Skin epidermis (tissue), 12 donors: ENCODE measurements at regions not wholly inside any gene's neighbourhood (a gene's known extent, or its start where the extent isn't known, plus 50 kb on each side); places are given as distances from the start of the nearest gene placed in this dataset.
"Not testable (repeated sequence)": the region's sequence is repeated elsewhere in the genome, so short reads cannot be mapped to it uniquely, and the experiment has no call there.

ENCODE experiments used
- H3K27ac ChIP-seq, 21 experiments: fragments of 200-600 bp; sonication (generic) in 11 of 21; one replicate each; pipeline ENCODE4 v1.5.0; 2020; ENCODE audit warnings: mild to moderate bottlenecking in 3 of 21, inconsistent platforms in 2 of 21, moderate library complexity in 2 of 21
- H3K4me3 ChIP-seq, 7 experiments: fragments of 200-600 bp; sonication (generic) in 2 of 7; one replicate each; pipeline ENCODE4 v1.5.0; 2020; ENCODE audit warnings: inconsistent platforms in 2 of 7, mild to moderate bottlenecking in 2 of 7, moderate library complexity in 1 of 7

DNA sequence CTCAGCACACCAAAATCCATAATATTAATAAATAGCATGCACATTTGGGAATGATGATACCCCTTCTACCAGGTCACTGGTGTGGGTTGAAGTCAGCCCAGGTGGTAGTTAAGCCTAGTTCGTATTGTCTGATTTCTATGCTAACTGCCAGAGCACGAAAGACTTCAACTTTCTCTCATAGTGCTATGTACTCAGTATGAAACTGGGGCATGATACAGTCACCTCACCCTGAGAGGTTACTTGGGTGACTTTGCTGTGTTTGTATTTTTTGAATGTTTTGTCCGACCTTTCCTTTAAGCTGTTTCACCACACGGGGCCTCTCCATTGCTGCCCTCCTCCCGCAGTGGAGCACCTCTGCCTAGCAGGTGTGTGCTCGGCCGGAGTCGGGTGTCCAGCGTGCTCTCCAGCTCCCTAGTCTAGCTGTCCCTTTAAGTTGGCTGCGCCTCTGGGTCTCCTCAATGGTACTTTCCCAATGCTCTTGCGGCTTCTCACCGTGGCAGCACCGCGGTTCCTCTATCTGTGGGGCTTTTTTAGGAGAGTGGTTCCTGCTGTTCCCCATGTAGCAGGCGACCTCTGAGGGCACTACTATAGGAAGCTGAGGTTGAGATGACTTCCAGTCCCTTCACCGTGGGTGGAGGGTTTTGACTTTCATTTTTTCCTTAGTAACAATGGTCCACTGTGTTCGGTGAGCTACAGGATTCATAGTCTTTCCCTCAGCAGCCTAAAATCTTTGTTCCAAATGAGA is 524.0 kb upstream of the PFKP start:
- no peak overlapping the region for H3K4me3 ChIP-seq

DNA sequence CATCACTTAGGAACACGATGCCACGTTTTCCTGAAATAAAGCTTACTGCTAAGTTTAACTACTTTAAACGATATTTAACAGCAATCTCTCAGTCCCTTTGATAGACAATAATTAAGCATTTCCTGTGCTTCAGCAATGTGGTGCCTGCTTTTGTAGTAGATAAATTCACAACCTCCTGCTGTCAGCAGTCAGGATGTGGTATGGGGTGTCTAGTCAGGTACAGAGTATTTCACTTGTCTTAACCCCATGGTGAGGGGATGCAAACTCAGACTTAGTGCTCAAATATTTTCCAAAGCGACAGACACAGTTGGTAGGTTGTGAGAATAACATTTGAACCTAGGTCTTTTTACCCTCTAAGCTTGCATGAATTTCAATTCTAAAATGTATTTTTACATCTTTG is 526.2 kb upstream of the PFKP start:
- H3K27ac ChIP-seq: no peak overlapping the region
- no peak overlapping the region for H3K4me3 ChIP-seq

More for the DNA sequence above, 524.0 kb upstream of the PFKP start:
- no peak overlapping the region for H3K27ac ChIP-seq

DNA sequence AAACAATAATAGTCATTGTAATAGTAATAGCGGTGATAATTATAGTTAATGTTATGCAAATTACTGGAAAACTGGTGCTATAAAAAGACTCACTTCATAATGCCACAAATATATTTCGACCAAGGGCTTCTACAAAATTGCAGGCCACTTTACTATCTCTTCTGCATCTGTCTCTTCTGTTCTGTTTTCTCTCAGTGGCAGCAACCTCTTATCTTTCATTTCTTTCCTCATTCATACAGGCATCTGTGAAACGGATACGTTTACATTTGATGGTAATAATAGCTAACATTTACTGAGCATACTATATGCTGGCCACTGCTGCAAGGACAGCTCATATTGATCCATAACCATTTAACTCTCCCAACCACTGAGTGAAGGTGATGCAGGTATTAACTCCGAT is 537.4 kb upstream of the PFKP start:
- H3K27ac ChIP-seq: no peak overlapping the region
- H3K4me3 ChIP-seq: no peak overlapping the region

DNA sequence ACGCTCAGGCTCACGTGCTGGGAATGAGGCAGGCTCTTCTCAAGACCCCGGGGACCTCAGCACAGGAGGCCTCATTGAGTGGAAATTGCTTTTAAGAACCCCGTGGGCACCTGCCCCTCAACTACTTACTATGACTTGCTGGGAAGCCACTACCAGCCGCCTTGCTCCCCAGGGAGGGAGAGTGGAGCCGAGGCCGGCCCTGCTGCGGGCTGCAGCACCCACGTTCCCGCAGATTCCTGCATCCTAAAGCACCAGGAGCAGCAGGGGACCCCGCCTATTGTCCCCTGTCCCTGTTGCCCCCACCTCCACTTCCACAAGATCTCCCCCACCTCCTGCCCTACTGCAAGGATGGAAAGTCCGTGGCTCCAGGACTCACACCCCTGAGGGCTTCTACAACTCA is 541.6 kb upstream of the PFKP start:
- H3K4me3 ChIP-seq: no peak overlapping the region
- H3K27ac ChIP-seq: no peak overlapping the region

DNA sequence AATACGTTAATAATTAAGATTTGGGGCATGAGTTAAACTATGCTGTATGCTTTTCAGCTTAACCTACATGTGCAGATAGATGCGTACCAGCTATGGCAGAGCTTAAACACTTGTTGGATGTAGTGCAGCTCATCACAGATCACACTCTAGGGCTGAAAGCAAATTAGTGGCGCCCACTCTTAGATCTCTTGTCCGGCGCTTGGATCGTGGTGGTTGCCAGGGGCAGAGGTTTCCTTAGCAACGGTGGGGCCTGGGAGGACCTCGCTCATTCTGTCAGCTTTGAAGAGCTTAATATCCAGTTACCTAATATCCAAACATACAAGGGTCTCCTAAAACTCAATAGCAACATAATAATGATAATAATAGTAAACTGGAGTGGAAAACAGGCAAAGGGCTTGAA is 548.2 kb upstream of the PFKP start:
- H3K27ac ChIP-seq: no peak overlapping the region
- no peak overlapping the region for H3K4me3 ChIP-seq

DNA sequence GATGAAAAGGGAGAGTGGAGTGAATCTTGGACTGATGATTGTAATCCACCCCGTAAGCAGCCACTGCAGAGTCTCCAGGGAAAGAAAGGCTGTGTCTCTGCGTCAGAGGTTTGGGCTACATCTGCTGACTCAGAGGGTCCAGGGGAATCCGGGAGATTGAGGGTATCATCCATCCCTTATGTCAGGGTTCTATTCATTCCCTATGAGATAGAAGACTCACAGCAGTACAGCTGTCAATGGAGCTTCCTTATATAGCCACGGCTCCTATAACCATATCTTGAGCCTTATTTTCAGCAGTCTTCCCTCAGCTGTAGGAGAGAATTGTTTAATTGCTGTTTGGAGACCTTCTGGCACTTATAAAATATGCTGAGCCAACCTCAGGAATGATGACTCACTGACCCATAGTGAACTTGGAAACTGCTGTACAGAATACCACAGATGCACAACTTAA is 558.2 kb upstream of the PFKP start:
- H3K4me3 ChIP-seq: no peak overlapping the region
- H3K27ac ChIP-seq: no peak overlapping the region

DNA sequence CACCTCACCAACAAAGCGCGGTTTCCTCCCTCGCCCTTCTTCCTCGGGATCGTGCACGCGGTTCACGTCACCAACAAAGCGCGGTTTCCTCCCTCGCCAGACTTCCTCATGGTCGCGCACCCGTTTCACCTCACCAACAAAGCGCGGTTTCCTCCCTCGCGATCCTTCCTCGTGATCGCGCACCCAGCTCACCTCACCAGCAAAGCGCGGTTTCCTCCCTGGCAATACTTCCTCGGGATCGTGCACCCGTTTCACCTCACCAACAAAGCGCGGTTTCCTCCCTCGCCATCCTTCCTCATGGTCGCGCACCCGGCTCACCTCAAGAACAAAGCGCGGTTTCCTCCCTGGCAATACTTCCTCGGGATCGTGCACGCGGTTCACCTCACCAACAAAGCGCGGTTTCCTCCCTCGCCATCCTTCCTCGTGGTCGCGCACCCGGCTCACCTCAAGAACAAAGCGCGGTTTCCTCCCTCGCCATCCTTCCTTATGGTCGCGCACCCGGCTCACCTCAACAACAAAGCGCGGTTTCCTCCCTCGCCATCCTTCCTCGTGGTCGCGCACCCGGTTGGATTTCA is 565.9 kb upstream of the PFKP start:
- H3K27ac ChIP-seq, H3K4me3 ChIP-seq: not testable (repeated sequence)

DNA sequence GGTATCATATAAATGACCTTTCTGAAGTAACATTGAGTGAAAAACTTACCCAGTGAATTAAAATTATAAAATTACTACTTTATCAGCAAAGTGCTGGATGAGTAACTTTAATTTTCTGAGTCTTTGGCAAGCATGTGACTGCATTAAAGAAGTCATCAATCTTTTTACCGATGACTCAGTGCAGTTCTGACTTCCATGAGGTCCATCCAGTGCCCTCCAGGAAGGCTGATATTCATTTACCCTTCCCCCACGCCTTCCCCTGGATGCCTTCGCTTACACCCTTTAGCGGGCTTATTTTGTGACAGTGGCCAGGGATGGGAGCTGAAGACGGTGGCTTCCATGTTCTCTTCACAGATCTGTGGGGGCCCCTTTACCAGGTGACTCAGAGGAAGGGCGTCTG is 572.9 kb upstream of the PFKP start:
- Histone ChIP-seq H3K4me3 (no peak overlapping the region), H3K27ac (no peak overlapping the region)

DNA sequence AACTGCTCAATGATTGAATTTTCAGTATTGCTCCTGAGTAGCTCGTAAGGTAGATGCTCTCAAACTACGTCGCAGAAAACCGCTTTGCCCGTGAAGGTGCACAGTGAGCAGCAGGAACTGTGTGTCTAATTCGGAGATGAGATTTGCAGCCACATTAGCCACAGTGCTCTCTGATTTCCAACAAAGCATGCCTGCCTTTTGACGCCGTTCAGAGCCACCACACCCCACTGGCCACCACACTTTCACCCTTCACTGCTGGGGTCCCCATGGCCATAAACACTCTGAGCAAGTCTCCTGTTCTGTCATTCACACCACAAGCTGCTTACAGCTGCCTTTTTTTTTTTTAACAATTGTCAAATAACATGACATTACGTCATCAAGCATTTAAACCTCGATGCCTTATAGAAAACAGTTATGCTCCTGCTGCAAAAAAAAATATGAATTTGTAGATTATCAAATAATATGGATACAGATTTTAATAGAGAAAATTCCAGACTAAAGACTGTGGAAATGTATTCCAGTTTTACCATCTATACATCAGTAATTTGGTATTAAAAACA is 578.8 kb upstream of the PFKP start:
- Histone ChIP-seq H3K4me3 (no peak overlapping the region), H3K27ac (no peak overlapping the region)

DNA sequence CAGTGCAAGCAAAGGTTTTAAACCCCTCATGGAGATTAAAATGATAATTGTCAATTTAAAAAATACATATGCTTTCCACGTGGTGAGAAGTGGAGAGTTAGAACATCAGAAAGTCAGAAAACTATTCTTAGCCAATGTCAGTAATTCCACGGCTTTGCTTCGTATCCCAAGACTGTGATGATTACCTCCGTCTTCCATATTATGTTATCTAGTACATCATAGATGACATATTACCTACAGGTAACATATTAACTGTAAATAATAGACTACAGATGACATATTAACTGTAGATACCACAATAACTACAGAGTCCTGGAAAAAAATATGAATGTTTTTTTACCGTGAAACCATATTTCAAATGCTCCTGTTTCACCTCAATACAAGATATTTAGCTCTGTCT is 579.4 kb upstream of the PFKP start:
- Histone ChIP-seq H3K27ac (no peak overlapping the region), H3K4me3 (no peak overlapping the region)

DNA sequence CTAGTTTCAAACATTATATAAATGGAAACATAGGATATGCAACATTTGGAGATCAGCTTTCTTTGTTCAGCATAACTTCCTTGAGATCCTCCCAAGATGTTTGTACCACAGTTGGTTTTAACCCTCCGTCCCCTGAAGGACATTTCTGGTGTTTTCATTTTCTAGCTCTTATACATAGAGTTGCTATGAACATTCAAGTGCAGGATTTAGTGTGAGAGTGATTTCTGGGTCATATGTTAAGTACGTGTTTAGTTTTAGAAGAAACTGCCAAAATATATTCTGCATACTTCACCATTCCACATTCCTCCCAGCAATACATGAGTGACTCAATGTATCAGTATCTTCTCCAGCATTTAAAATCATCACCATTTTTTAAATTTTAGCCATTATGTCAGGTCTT is 588.7 kb upstream of the PFKP start:
- Histone ChIP-seq H3K27ac (no peak overlapping the region), H3K4me3 (no peak overlapping the region)

DNA sequence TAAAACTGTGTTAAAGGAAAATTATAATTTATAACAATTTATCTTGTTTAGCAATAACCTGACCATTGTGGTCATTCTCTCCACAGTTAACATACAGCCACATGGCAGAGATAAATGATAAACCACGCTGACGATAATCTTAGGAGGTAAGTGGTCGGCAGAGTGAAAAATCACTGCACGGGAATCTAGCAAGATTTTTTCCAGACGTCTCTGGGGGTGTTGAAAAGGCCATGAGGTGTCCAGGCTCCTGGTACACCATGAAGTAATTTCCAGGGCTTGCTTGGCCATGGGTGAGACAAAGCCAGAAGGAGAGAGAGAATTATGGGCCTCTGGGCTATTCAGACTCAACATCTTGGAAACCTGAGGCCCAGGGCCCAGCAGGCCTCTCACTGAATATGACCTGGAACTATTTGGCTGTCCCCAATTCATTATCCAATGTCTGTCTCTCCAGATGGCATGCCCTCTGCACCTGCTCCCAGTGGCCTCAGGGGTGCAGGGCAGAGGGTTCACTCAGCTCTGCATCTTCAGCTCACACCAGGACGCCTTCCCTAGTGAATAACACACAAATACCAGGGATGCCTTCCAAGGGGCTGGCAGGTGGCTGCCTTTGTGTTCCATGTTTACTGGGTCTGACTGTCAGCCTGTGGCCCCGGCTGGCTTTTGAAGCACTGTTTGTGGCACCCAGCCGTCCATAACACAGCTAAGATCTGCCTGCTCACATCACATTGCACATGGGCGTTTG is 590.4 kb upstream of the PFKP start:
- Histone ChIP-seq H3K4me3 (no peak overlapping the region), H3K27ac (no peak overlapping the region)

DNA sequence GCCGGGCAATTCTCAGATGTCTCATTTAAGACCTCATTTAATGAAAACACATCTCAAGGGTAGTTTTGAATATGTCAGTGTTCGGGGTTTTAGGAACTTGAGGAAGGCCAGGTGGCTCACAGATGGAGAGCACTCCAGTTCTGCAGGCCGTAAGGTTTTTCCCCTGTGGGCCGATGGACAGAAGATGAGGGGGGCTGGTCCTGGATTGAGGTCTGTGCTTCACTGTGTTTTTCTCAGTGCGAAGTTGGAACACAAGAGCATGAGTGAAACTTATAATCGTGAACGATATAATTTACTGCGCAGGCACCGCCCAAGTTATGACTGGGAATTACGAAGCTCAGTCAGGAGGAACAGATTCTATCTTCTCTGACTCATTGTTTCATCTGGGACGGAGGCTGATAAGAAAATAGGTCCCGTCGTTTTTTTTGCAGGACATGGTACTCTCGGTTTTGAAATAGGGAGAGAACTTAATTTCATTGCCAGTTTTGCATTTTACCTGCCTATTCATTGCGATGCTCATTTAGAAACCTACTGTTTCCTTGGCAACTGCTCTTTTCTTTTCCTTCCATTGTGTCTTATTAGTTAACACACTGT is 591.0 kb upstream of the PFKP start:
- H3K27ac ChIP-seq: no peak overlapping the region
- H3K4me3 ChIP-seq: no peak overlapping the region

DNA sequence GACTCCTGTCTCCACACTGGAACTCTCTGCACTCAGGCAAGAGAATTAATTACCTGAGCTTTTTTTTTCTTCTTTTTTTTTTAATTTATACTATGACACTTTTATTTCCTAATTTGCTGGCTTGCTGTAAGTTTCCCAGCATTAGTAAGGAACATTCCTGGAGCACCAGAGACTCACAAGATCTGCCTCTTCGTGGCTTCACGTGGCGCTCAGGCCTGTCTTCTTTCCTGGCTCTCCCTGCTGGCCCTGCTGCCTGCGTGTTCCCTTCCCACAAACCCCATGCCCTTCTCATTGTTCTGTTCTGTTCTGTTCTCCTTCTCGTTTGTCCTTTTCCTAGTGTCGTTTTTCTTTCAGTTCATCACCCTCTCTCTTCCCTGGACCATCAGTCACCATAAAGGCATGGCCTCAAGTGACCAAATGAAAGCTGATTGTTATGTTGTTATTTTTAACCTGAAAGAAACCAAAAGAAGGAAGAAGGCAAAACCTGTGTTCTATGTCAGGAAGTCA is 591.6 kb upstream of the PFKP start:
- no peak overlapping the region for H3K27ac ChIP-seq
- no peak overlapping the region for H3K4me3 ChIP-seq

DNA sequence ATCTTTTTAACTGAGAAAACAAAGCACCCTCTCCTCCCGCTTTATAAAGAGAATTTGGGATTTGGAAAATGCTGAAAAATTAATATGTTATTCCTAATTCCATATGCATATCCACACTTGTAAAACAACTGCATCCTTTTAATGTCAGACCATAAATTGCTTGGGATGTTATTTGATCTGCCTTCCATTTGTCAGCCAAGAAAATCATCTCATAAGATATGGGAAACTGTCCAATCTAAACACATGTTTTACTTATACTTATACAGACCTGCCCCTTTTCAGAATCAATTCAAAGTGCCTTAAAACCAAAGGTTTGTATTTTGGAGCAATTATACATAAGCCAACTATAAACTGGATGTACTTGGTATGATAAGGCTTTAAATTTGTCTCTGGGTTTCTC is 595.5 kb upstream of the PFKP start:
- Histone ChIP-seq H3K27ac (no peak overlapping the region), H3K4me3 (no peak overlapping the region)

DNA sequence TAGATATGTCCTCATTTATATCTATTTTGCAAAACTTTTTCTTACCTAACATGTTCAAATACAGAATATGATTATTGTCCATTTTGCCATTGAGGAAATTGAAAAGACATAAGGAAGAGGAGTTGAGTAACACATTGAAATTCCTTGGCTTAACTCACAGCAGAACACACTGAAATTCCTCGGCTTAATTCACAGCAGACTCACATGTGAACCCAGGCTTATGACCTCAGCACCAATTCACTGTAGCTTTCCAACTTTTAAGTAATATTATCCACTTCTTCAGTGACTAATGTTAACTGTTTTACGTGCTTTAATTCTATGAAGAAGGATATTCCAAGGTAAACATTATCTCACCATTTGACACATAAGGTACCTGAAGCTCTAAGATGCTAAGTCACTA is 597.5 kb upstream of the PFKP start:
- Histone ChIP-seq H3K4me3 (no peak overlapping the region), H3K27ac (no peak overlapping the region)

DNA sequence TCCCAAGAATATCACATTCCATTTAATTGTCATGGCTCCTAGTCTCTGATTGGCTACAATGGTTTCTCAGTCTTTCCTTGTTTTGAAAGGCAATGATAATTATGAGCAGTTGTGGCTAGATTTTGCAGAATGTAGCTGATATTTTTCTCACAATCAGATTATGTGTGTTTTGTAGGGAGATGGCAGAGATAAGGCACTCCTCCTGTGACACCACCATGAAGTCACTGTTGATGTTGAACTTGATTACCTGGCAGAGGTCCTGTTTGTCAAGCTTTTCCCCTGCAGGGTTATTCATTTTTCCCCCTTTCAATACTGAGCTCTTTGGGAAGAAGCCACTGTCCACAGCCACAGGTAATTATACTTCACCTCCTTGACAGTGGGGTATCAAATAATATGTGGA is 602.9 kb upstream of the PFKP start:
- Histone ChIP-seq H3K27ac (no peak overlapping the region), H3K4me3 (no peak overlapping the region)

DNA sequence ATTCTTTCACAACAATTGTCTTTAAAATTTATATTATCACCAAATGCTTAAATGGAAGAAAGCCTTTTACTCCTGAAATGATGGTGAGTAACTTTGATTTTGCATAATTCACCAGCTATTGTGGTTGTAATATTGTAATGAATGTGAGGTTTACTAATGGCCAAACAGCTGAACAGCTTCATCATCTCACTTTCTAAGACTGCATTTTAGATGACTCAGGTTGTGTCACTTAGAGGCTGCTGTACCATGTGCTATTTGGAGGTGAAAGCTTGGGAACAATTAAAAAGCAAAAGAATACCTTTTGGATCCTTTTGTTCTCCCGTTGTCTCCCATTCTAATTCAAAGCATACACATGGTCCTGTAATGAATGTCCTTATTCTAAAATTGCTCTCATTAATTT is 604.0 kb upstream of the PFKP start:
- H3K4me3 ChIP-seq: no peak overlapping the region
- no peak overlapping the region for H3K27ac ChIP-seq

DNA sequence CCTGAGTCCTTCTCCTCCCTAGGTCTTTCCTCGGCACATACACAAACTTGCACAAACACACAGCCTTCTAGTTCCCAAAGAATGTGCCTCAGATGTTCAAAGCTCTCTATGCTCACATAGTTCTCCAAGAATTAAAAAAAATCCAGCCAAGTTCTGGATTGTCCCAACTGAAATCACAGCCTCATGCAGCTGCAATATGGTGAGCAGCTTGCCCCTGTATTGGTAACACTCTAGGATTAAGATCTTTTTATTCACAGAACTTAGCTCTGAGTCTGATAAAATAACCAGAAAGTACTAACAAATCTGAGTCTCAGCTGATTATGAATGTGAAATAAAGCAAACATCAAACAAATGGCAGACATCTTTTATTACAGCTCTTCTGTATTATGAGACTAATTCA is 604.8 kb upstream of the PFKP start:
- no peak overlapping the region for H3K27ac ChIP-seq
- H3K4me3 ChIP-seq: no peak overlapping the region

DNA sequence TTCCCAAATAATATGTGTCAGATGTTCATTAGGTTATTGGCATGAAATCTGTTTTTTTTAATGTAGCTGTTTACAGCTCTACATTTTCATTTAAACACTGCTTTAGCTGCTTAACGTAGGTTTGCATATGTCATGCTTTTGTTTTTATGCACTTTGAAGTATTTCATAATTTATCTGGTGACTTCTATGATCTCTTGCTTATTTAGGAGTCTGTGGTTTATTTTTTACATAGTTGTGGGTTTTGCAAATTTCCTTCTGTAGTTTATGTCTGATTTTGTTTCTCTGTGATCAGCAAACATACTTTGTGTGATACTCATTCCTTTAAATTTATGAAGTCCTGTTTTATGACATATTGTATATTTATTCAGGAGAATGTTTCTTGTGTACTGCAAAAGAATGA is 606.5 kb upstream of the PFKP start:
- Histone ChIP-seq H3K27ac (no peak overlapping the region), H3K4me3 (no peak overlapping the region)
